Thymus (tissue), 11 donors: ENCODE measurements at regions not wholly inside any gene's neighbourhood (a gene's known extent, or its start where the extent isn't known, plus 50 kb on each side); places are given as distances from the start of the nearest gene placed in this dataset.

Experiments used
- DNase-seq, 9 donors: peaks; one replicate each; pipeline ENCODE4 v3.0.0-alpha.2; 2013; ENCODE audit warnings: low spot score in 9 of 9, low read depth in 6 of 9, missing footprints in 1 of 9
- H3K27ac ChIP-seq, 2 donors: one replicate each; pipeline ENCODE4 v1.5.1; 2013; ENCODE audit warnings: control low read depth in 1 of 2, low read depth in 1 of 2, low read length in 1 of 2, mild to moderate bottlenecking in 1 of 2, moderate library complexity in 1 of 2
- H3K27me3 ChIP-seq, 2 donors: one replicate each; pipeline ENCODE4 v1.5.1; 2013; ENCODE audit warnings: low read length in 1 of 2; ENCODE audit not compliant: control insufficient read depth in 2 of 2, insufficient read depth in 1 of 2
- H3K36me3 ChIP-seq, 2 donors: one replicate each; pipeline ENCODE4 v1.5.1; 2013; ENCODE audit warnings: low read length in 1 of 2, mild to moderate bottlenecking in 1 of 2, moderate library complexity in 1 of 2; ENCODE audit not compliant: control insufficient read depth in 2 of 2, insufficient read depth in 2 of 2
- H3K4me1 ChIP-seq, 2 donors: one replicate each; pipeline ENCODE4 v1.5.1; 2013; ENCODE audit warnings: low read length in 2 of 2; ENCODE audit not compliant: control insufficient read depth in 2 of 2, insufficient read depth in 2 of 2
- H3K4me3 ChIP-seq, 2 donors: one replicate each; pipeline ENCODE4 v1.5.1; 2013; ENCODE audit warnings: low read length in 2 of 2, control low read depth in 1 of 2, mild to moderate bottlenecking in 1 of 2
- H3K9me3 ChIP-seq, 2 donors: one replicate each; pipeline ENCODE4 v1.5.1; 2013; ENCODE audit warnings: low read length in 1 of 2, mild to moderate bottlenecking in 1 of 2; ENCODE audit not compliant: control insufficient read depth in 2 of 2, insufficient read depth in 1 of 2
- WGBS: extraction: QIAGEN DNeasy Blood & Tissue Kit; methylation state at CpG from one replicate; pipeline ENCODE4 v1.1.7; 2013; 5-methylcytosine and 5-hydroxymethylcytosine counted together
- donor health status: healthy.

- no peak overlapping the region for H3K27ac ChIP-seq
- H3K9me3 ChIP-seq: no peaks in the 10 kb centered on the region
- WGBS: 85% methylated on average over 25 of the region's 25 CpGs
- no peaks in the 10 kb centered on the region for H3K4me1 ChIP-seq
- no peak for DNase-seq
- no peak overlapping the region for H3K4me3 ChIP-seq
- no peaks in the 10 kb centered on the region for H3K36me3 ChIP-seq
- peaks cover 0 to 7% of the 10 kb centered on the region in 2 donors for H3K27me3 ChIP-seq
Measured at GRCh38 chr2:10982931-10983701, 71.4 kb downstream of the KCNF1 start.

GRCh38 chr2:10983711-10984110 lies 72.0 kb downstream of the KCNF1 start:
- DNase-seq: no peak
- H3K4me1 ChIP-seq: no peaks in the 10 kb centered on the region
- H3K4me3 ChIP-seq: no peak overlapping the region
- H3K27ac ChIP-seq: no peak overlapping the region
- WGBS: 88% methylated on average over 12 of the region's 12 CpGs
- no peaks in the 10 kb centered on the region for H3K36me3 ChIP-seq
- peaks cover 0 to 4% of the 10 kb centered on the region in 2 donors for H3K27me3 ChIP-seq
- no peaks in the 10 kb centered on the region for H3K9me3 ChIP-seq

DNA sequence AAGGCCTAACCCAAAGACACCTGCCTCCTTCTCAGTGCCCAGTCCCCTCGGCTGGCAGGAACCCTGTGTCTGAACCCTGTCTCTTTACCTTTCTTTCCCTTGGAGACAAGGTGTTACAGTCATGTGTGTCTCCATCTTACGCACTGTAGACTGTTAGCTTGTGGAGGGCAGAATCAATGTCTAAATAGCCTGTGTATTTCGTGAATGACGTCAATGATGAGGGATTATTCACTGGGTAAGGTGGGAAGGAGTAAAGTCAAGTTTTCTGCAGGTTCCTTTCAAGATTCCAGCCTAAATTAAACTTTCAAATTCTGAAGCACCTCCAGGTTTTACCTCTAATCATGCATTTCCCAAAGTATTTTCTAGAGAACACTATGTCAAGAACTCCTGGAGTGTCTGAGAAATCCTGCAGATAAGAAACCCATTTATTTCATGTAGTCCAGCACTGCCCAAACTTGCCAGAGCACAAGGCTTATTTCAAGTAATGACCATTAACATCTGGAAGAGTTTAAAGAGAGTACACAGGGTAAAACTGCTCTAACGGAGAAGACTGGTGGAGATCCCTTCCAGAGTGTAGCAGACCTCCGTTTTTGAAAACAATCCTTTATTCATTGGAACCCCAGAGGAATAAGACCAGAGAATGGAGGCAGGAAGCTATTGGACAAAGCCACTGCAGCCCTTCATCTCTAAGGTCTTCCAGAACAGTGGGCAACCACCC lies 72.8 kb downstream of the KCNF1 start:
- Histone ChIP-seq H3K9me3 (no peaks in the 10 kb centered on the region), H3K27ac (no peak overlapping the region), H3K27me3 (peaks cover 0 to 4% of the 10 kb centered on the region in 2 donors), H3K36me3 (no peaks in the 10 kb centered on the region), H3K4me3 (no peak overlapping the region), H3K4me1 (no peaks in the 10 kb centered on the region)
- 91% methylated on average over 6 of the region's 6 CpGs for WGBS
- DNase-seq: no peak

GRCh38 chr2:10985260-10985659 lies 73.5 kb downstream of the KCNF1 start:
- no peak overlapping the region for H3K4me3 ChIP-seq
- no peaks in the 10 kb centered on the region for H3K36me3 ChIP-seq
- WGBS: 91% methylated on average over 6 of the region's 6 CpGs
- H3K27ac ChIP-seq: no peak overlapping the region
- no peaks in the 10 kb centered on the region for H3K4me1 ChIP-seq
- H3K9me3 ChIP-seq: no peaks in the 10 kb centered on the region
- H3K27me3 ChIP-seq: peaks cover 0 to 4% of the 10 kb centered on the region in 2 donors
- peak in 1 of 9 donors; percentile 3 for DNase-seq

GRCh38 chr2:10985901-10986535 lies 74.3 kb downstream of the KCNF1 start:
- 97% methylated on average over 9 of the region's 9 CpGs for WGBS
- no peaks in the 10 kb centered on the region for H3K36me3 ChIP-seq
- no peaks in the 10 kb centered on the region for H3K4me1 ChIP-seq
- no peak overlapping the region for H3K27ac ChIP-seq
- H3K9me3 ChIP-seq: no peaks in the 10 kb centered on the region
- no peak for DNase-seq
- no peak overlapping the region for H3K4me3 ChIP-seq
- H3K27me3 ChIP-seq: peaks cover 0 to 6% of the 10 kb centered on the region in 2 donors

GRCh38 chr2:10987439-10987838 lies 75.7 kb downstream of the KCNF1 start:
- WGBS: 85% methylated on average over 2 of the region's 2 CpGs
- DNase-seq: no peak

DNA sequence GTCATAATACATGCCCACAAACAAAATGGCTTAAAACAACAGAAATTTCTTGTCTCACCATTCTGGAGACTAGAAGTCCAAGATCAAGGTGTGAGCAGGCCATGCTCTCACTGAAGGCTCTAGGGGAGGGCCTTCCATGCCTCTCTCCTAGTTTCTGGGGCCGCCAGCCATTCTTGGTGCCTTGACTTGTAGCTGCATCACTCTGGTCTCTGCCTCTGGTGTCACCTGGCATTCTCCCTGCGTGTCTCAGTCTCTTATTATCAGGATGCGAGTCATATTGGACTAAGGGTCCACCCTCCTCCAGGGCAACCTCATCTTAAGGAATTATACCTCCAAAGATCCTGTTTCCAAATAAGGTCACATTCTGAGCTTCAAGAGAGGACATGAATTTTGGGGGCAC lies 76.1 kb downstream of the KCNF1 start:
- no peaks in the 10 kb centered on the region for H3K9me3 ChIP-seq
- no peak overlapping the region for H3K27ac ChIP-seq
- 98% methylated on average over 3 of the region's 3 CpGs for WGBS
- H3K27me3 ChIP-seq: peaks cover 0 to 6% of the 10 kb centered on the region in 2 donors
- DNase-seq: no peak
- H3K4me3 ChIP-seq: no peak overlapping the region
- H3K4me1 ChIP-seq: no peaks in the 10 kb centered on the region
- H3K36me3 ChIP-seq: no peaks in the 10 kb centered on the region

More at GRCh38 chr2:10987439-10987838, 75.7 kb downstream of the KCNF1 start:
- H3K27me3 ChIP-seq: peaks cover 0 to 6% of the 10 kb centered on the region in 2 donors
- H3K9me3 ChIP-seq: no peaks in the 10 kb centered on the region
- H3K4me1 ChIP-seq: no peaks in the 10 kb centered on the region
- H3K36me3 ChIP-seq: no peaks in the 10 kb centered on the region
- no peak overlapping the region for H3K27ac ChIP-seq
- no peak overlapping the region for H3K4me3 ChIP-seq

DNA sequence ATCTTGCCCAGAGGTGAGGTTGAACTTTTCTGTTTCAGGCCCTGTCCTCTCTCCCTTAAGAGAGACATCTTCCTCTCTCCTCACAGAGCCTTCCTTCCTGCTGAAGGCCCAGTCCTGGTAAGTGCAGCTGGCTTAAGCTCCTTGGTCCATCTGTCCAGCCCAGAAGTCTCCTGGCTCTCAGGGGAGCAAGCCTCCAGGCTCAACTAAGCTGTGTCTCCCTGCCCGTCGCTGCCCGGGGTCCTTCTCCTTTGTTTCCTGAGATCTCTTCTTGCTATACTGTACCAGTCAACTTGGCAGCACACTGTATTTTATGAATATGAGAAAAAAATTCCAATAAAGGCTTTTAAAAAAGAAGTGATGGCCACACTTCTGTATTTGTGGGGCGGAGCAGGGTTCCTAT lies 77.4 kb downstream of the KCNF1 start:
- WGBS: 95% methylated on average over 4 of the region's 4 CpGs
- peaks cover 0 to 2% of the 10 kb centered on the region in 2 donors for H3K27me3 ChIP-seq
- DNase-seq: no peak

GRCh38 chr2:10989782-10990181 lies 78.0 kb downstream of the KCNF1 start:
- H3K4me3 ChIP-seq: no peak overlapping the region
- no peaks in the 10 kb centered on the region for H3K4me1 ChIP-seq
- H3K9me3 ChIP-seq: no peaks in the 10 kb centered on the region
- no peaks in the 10 kb centered on the region for H3K36me3 ChIP-seq
- peaks cover 0 to 2% of the 10 kb centered on the region in 2 donors for H3K27me3 ChIP-seq
- H3K27ac ChIP-seq: no peak overlapping the region
- no peak for DNase-seq
- WGBS: 97% methylated on average over 2 of the region's 2 CpGs

More for the DNA sequence above, 77.4 kb downstream of the KCNF1 start:
- H3K9me3 ChIP-seq: no peaks in the 10 kb centered on the region
- H3K4me3 ChIP-seq: no peak overlapping the region
- H3K4me1 ChIP-seq: no peaks in the 10 kb centered on the region
- no peak overlapping the region for H3K27ac ChIP-seq
- no peaks in the 10 kb centered on the region for H3K36me3 ChIP-seq
